Ishikawa (cell line): ENCODE measurements at regions not wholly inside any gene's neighbourhood (a gene's known extent, or its start where the extent isn't known, plus 50 kb on each side); places are given as distances from the start of the nearest gene placed in this dataset.
A peak's percentile ranks its signal among the peaks of the same experiment; 100 is the strongest.

Experiments used
- CEBPB ChIP-seq: IDR thresholded peaks from 2 replicates; pipeline ENCODE4 v1.6.1; 2012
- CREB1 ChIP-seq: IDR thresholded peaks from 2 replicates; pipeline ENCODE4 v1.6.1; 2012; ENCODE audit warnings: low read depth
- EGR1 ChIP-seq: IDR thresholded peaks from 2 replicates; pipeline ENCODE4 v1.6.1; 2012
- EP300 ChIP-seq: IDR thresholded peaks from 2 replicates; pipeline ENCODE4 v1.6.1; 2012; ENCODE audit warnings: borderline replicate concordance
- FOXM1 ChIP-seq: IDR thresholded peaks from 2 replicates; pipeline ENCODE4 v1.6.1; 2012; ENCODE audit warnings: low read depth, borderline replicate concordance
- NFIC ChIP-seq: IDR thresholded peaks from 2 replicates; pipeline ENCODE4 v1.6.1; 2012
- RAD21 ChIP-seq: IDR thresholded peaks from 2 replicates; pipeline ENCODE4 v1.6.1; 2012; ENCODE audit warnings: low read depth
- TAF1 ChIP-seq: IDR thresholded peaks from 2 replicates; pipeline ENCODE4 v1.6.1; 2012; ENCODE audit warnings: low read depth, mild to moderate bottlenecking
- TCF12 ChIP-seq: IDR thresholded peaks from 2 replicates; pipeline ENCODE4 v1.6.1; 2012; ENCODE audit warnings: low read depth
- TEAD4 ChIP-seq: IDR thresholded peaks from 2 replicates; pipeline ENCODE4 v1.6.1; 2012
- YY1 ChIP-seq: IDR thresholded peaks from 2 replicates; pipeline ENCODE4 v1.6.1; 2012; ENCODE audit warnings: low read depth
- ZBTB7A ChIP-seq: IDR thresholded peaks from 2 replicates; pipeline ENCODE4 v1.6.1; 2012; ENCODE audit warnings: low read depth
- TF ChIP-seq, protein P1 (sequence below): IDR thresholded peaks from 2 replicates; pipeline ENCODE4 v1.6.1; 2012; ENCODE audit warnings: low read depth, mild to moderate bottlenecking
- TF ChIP-seq, protein P2 (sequence below): IDR thresholded peaks from 2 replicates; pipeline ENCODE4 v1.6.1; 2012
- TF ChIP-seq, protein P3 (sequence below): IDR thresholded peaks from 2 replicates; pipeline ENCODE4 v1.6.1; 2012

DNA sequence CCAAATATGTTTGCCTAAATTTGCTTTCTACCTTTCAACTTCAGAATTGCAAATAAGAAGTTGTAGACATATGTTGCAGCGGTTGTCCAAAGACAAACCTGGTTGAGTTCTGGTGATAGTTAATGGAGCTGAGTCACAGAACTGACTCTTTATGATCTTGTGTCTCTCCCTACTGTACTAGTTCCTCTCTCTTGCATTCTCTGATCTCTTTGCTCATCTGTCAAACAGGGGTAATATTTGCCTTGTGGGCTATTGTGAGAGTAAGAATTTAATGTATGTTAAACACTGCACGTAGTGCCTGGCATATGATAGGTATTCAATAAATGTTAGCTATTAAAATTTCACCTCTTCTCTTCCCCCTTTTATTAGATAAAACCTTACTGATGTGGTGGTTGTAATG lies 283.5 kb upstream of the RGS6 start:
- TF ChIP-seq EGR1: no peak

DNA sequence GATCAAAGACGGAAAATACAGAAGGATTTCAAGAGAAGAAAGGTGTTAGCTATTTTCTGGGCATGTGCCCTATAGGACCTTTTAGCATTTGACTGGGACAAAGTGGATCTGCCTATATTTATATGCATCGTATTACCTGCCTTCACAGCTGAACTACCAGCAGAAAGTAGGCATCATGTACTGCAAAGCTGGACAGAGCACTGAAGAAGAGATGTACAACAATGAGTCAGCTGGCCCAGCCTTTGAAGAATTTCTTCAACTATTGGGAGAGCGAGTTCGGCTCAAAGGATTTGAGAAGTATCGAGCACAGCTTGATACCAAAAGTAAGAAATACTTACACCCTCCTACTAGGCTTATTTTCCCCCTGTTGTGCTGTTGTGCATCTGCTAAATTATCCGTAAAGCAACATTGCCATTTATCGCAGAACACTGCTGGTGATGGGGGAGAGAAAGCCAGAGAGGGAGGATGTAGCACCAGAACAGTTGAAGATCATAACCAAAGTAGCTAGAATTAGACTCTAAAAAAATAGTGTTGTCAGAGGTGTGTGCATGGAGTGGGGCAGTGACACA lies 282.0 kb upstream of the RGS6 start:
- TF ChIP-seq EP300 (no peak), NFIC (no peak), CREB1 (no peak), CEBPB (no peak), TCF12 (no peak)
- TF ChIP-seq, protein P1, sequence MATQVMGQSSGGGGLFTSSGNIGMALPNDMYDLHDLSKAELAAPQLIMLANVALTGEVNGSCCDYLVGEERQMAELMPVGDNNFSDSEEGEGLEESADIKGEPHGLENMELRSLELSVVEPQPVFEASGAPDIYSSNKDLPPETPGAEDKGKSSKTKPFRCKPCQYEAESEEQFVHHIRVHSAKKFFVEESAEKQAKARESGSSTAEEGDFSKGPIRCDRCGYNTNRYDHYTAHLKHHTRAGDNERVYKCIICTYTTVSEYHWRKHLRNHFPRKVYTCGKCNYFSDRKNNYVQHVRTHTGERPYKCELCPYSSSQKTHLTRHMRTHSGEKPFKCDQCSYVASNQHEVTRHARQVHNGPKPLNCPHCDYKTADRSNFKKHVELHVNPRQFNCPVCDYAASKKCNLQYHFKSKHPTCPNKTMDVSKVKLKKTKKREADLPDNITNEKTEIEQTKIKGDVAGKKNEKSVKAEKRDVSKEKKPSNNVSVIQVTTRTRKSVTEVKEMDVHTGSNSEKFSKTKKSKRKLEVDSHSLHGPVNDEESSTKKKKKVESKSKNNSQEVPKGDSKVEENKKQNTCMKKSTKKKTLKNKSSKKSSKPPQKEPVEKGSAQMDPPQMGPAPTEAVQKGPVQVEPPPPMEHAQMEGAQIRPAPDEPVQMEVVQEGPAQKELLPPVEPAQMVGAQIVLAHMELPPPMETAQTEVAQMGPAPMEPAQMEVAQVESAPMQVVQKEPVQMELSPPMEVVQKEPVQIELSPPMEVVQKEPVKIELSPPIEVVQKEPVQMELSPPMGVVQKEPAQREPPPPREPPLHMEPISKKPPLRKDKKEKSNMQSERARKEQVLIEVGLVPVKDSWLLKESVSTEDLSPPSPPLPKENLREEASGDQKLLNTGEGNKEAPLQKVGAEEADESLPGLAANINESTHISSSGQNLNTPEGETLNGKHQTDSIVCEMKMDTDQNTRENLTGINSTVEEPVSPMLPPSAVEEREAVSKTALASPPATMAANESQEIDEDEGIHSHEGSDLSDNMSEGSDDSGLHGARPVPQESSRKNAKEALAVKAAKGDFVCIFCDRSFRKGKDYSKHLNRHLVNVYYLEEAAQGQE: peak; percentile 40; the same call in 1 of the 2 replicates
- TF ChIP-seq, protein P2, sequence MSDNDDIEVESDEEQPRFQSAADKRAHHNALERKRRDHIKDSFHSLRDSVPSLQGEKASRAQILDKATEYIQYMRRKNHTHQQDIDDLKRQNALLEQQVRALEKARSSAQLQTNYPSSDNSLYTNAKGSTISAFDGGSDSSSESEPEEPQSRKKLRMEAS: no peak

DNA sequence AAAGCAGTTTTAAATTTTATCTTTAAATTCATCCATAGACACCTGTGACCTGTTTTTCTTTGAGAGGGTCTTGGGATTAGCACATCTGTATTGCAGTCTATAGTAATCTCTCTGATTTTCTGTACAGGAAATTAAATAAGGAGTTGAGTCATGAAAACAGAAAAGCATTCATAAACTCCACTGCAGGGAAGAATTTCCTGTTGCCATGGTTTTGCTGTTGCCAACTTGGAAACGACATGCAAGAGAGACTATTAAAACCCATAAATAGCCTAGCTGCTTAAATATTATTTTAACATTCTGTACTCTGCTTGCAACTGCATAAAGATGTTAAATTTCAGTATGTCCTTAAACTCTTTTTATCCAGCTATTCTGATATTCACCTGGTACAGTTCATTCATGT lies 281.0 kb upstream of the RGS6 start:
- TF ChIP-seq, protein P1: no peak
- no peak for TF ChIP-seq CREB1
- TF ChIP-seq TEAD4: no peak
- TF ChIP-seq YY1: no peak
- TF ChIP-seq, protein P3, sequence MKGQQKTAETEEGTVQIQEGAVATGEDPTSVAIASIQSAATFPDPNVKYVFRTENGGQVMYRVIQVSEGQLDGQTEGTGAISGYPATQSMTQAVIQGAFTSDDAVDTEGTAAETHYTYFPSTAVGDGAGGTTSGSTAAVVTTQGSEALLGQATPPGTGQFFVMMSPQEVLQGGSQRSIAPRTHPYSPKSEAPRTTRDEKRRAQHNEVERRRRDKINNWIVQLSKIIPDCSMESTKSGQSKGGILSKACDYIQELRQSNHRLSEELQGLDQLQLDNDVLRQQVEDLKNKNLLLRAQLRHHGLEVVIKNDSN: no peak

DNA sequence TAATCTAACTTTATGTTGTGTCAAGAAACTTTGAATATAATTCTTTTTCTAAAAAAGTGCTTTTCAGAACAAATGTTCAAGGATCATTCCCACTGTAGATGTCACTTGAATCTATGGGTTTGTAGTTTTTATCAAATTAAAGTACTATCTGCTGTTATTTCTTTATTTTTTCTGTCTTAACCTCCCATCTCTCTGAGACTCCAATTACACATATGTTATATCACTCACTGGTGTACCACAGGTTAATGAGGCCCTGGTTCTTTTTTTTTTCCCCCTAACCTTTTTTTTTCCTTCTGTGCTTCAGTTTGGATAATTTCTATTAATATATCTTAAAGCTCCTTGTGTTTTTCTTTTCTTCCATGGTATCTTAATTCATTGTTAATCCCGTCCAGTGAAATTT lies 279.9 kb upstream of the RGS6 start:
- TF ChIP-seq CREB1 (no peak), RAD21 (no peak), EGR1 (no peak), FOXM1 (no peak), TCF12 (no peak), ZBTB7A (no peak), CEBPB (no peak), TEAD4 (no peak), TAF1 (no peak), EP300 (no peak)
- TF ChIP-seq, protein P1: no peak
- TF ChIP-seq, protein P3: no peak

DNA sequence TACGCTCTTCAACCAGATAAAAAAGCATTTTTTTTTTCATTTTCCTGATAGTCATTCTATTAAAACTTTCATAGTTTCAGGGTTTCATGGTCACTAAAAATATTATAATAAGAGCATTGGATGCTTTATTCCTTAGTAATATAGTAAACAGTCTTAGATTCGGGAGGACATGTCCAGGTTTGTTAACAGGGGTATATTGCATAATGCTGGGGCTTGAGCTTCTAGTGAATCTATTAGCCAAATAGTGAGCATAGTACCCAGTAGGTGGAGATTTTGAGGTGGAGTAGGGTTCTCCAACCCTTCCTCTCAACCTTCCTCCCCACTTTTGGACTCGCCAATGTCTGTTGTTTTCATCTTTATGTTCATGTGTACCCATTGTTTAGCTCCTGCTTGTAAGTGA lies 277.4 kb upstream of the RGS6 start:
- TF ChIP-seq, protein P3: no peak
- no peak for TF ChIP-seq CEBPB
- no peak for TF ChIP-seq EP300
- no peak for TF ChIP-seq CREB1

DNA sequence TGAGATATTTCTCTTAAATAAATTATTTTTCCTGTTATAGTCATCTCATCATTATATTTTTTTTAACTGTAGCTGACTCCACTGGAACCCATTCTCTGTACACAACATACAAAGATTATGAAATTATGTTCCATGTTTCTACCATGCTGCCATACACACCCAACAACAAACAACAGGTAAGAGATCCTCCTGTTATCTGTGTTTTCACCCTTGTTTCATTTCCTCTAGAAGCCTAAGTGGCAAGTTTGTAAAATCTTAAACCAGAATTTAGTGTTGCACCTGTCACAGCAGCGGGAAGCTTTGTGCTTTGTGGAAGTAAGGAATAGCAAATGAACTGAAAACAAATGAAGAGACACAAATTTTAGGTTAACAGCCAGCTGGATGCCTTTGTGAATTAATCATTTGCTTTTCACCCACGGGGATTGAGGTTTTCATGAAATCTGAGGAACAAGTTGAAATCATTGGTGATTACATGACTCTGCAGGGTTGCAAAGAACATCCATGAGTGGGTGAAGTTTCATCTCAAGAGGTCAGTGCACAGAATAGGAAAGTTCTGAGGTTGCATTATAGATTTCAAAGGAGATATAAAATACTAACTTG lies 273.9 kb upstream of the RGS6 start:
- TF ChIP-seq, protein P1: no peak
- TF ChIP-seq ZBTB7A (no peak), EP300 (no peak), NFIC (no peak), CREB1 (no peak), EGR1 (no peak), CEBPB (no peak), TCF12 (no peak), FOXM1 (no peak), YY1 (no peak), TEAD4 (no peak), RAD21 (no peak)
- TF ChIP-seq, protein P2: no peak
- TF ChIP-seq, protein P3: no peak
